SU-DHL-6 (cell line): ENCODE measurements at regions not wholly inside any gene's neighbourhood (a gene's known extent, or its start where the extent isn't known, plus 50 kb on each side); places are given as distances from the start of the nearest gene placed in this dataset.

Experiments used
- CTCF ChIP-seq: fragments of 200-600 bp; sonication (generic); IDR thresholded peaks from one replicate; pipeline ENCODE4 v1.5.1; 2017; ENCODE audit warnings: antibody characterized with exemption, mild to moderate bottlenecking, low read length, moderate library complexity; ENCODE audit not compliant: insufficient read depth, poor library complexity, severe bottlenecking
- EZH2phosphoT487 ChIP-seq: fragments of 200-600 bp; sonication (generic), shearing (Covaris generic); conservative IDR thresholded peaks from 2 replicates; pipeline ENCODE4 v1.6.1; 2018; ENCODE audit warnings: mild to moderate bottlenecking, antibody characterized with exemption, low read length, moderate library complexity, mixed read lengths

DNA sequence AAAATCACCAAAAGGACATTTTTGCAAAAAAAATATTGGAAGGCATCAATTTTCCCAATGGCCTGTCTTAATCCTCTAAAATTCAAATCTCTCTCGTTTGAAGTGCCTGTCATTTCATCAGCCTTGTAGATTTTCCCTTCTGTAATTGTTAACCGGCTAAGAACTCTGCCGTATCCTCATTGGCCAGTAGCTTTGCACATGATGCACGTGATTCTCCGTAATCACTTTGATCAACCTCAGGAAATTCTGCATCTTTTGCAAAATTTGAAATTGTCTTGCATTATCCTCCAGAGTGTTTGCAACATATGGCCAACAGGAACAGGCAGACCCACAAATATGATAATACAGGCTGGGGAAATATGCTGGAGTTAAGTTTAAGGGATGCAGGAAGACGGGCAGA lies 184.2 kb upstream of the RPL38 start:
- TF ChIP-seq CTCF (no peak), EZH2phosphoT487 (no peak)
